Ovary (tissue), 7 donors: ENCODE measurements at regions not wholly inside any gene's neighbourhood (a gene's known extent, or its start where the extent isn't known, plus 50 kb on each side); places are given as distances from the start of the nearest gene placed in this dataset.

Experiments
- DNase-seq, 5 donors: peaks; one replicate each; pipeline ENCODE4 v3.0.0-alpha.2; 2019 to 2020
- H3K27ac ChIP-seq, 2 donors: fragments of 200-600 bp; one replicate each; pipeline versions ENCODE4 v1.5.1 to v1.8.0; 2019 to 2022
- H3K27me3 ChIP-seq: fragments of 200-600 bp; one replicate; pipeline ENCODE4 v1.8.0; 2022
- H3K36me3 ChIP-seq: fragments of 200-600 bp; sonication (generic); one replicate; pipeline ENCODE4 v1.5.1; 2019
- H3K4me1 ChIP-seq: one replicate; pipeline ENCODE4 v1.8.1; 2013; ENCODE audit warnings: mild to moderate bottlenecking, moderate library complexity; ENCODE audit not compliant: insufficient read depth
- H3K4me3 ChIP-seq: fragments of 200-600 bp; sonication (generic); one replicate; pipeline ENCODE4 v1.5.1; 2017
- H3K9me3 ChIP-seq, 2 donors: fragments of 200-600 bp in 1 of 2; sonication (generic) in 1 of 2; one replicate each; pipeline versions ENCODE4 v1.5.1 to v1.8.1; 2013 to 2019; ENCODE audit warnings: mild to moderate bottlenecking in 1 of 2, moderate library complexity in 1 of 2
- CTCF ChIP-seq, 3 donors: fragments of 450-650 bp in 2 of 3; fragments of 200-600 bp in 1 of 3; IDR thresholded peaks; one replicate each; pipeline versions ENCODE4 v1.5.1 to v1.8.0; 2016 to 2022; ENCODE audit warnings: antibody characterized with exemption in 3 of 3, mild to moderate bottlenecking in 1 of 3
- EP300 ChIP-seq: sonication (generic); formaldehyde crosslinking; IDR thresholded peaks from one replicate; pipeline ENCODE4 v1.6.1; 2017; ENCODE audit warnings: antibody characterized with exemption
- POLR2A ChIP-seq: fragments of 450-650 bp; IDR thresholded peaks from one replicate; pipeline ENCODE4 v1.6.1; 2017; ENCODE audit warnings: antibody characterized with exemption, mild to moderate bottlenecking, moderate library complexity
- WGBS, 3 donors: extraction: QIAGEN DNeasy Blood & Tissue Kit in 1 of 3; methylation state at CpG; one replicate each; pipeline versions ENCODE4 v1.1.5 to v1.1.7; 2013 to 2017; 5-methylcytosine and 5-hydroxymethylcytosine counted together
- intact Hi-C, 4 donors: fragments of 100-400 bp; cut with DNase I; formaldehyde crosslinking; loops; one replicate each; pipeline versions ENCODE4 v1.11.0 to v1.15.1; 2022 to 2023
- donor health status: DM: no; HTN: no; CAD: no; lungs with moderate emphysema.
- donor health status: DM: no; HTN: no; CAD: no.
- donor health status: Bipolar disorder and iron deficiency.
- donor health status: DM: no; HTN: no; CAD: no.
- donor health status: DM: yes; HTN: yes; CAD: no.

GRCh38 chr2:195006856-195007255, 650.2 kb upstream of the SLC39A10 start:
- no peaks in the 10 kb centered on the region for H3K4me1 ChIP-seq
- no peaks in the 10 kb centered on the region for H3K27me3 ChIP-seq
- WGBS, 3 donors = 58 to 64% (median 58%) methylated on average over 5 of the region's 5 CpGs
- H3K9me3 ChIP-seq = no peaks in the 10 kb centered on the region
- H3K36me3 ChIP-seq = no peaks in the 10 kb centered on the region
- no peak for DNase-seq
- H3K27ac ChIP-seq = no peak overlapping the region
- intact Hi-C loops = no loop called here
- TF ChIP-seq CTCF (IDR thresholded peaks at IDR 0.05) = no peak
- TF ChIP-seq EP300 = no peak
- no peak for TF ChIP-seq POLR2A
- H3K4me3 ChIP-seq = no peak overlapping the region

- Histone ChIP-seq H3K27ac (no peak overlapping the region), H3K9me3 (no peaks in the 10 kb centered on the region), H3K27me3 (no peaks in the 10 kb centered on the region), H3K36me3 (no peaks in the 10 kb centered on the region), H3K4me1 (no peaks in the 10 kb centered on the region), H3K4me3 (no peak overlapping the region)
- intact Hi-C loops = no loop called here
- WGBS, 3 donors = 31 to 49% (median 38%) methylated on average over 4 of the region's 4 CpGs
- no peak for DNase-seq
- TF ChIP-seq POLR2A (no peak), EP300 (no peak), CTCF (IDR thresholded peaks at IDR 0.05) (no peak)
Observed at GRCh38 chr2:195003881-195004471, 653.0 kb upstream of the SLC39A10 start.

- H3K9me3 ChIP-seq = no peaks in the 10 kb centered on the region
- 92 to 96% (median 95%) methylated on average over 3 of the region's 3 CpGs for WGBS, 3 donors
- DNase-seq = no peak
- no peaks in the 10 kb centered on the region for H3K36me3 ChIP-seq
- H3K4me1 ChIP-seq = no peaks in the 10 kb centered on the region
- no peak overlapping the region for H3K27ac ChIP-seq
- TF ChIP-seq POLR2A (no peak), EP300 (no peak), CTCF (IDR thresholded peaks at IDR 0.05) (no peak)
- intact Hi-C loops = no loop called here
- H3K27me3 ChIP-seq = no peaks in the 10 kb centered on the region
- H3K4me3 ChIP-seq = no peak overlapping the region
Observed at GRCh38 chr2:195001924-195002323, 655.1 kb upstream of the SLC39A10 start.

- 42 to 51% (median 49%) methylated on average over 4 of the region's 4 CpGs for WGBS, 3 donors
- Histone ChIP-seq H3K4me3 (no peak overlapping the region), H3K27me3 (no peaks in the 10 kb centered on the region), H3K9me3 (no peaks in the 10 kb centered on the region), H3K36me3 (no peaks in the 10 kb centered on the region), H3K4me1 (no peaks in the 10 kb centered on the region), H3K27ac (no peak overlapping the region)
- intact Hi-C loops = no loop called here
- TF ChIP-seq EP300 (no peak), POLR2A (no peak), CTCF (IDR thresholded peaks at IDR 0.05) (no peak)
- no peak for DNase-seq
Observed at GRCh38 chr2:194999771-195000170, 657.3 kb upstream of the SLC39A10 start.
